KOPT-K1 (cell line): ENCODE measurements at regions not wholly inside any gene's neighbourhood (a gene's known extent, or its start where the extent isn't known, plus 50 kb on each side); places are given as distances from the start of the nearest gene placed in this dataset.

Experiments
- H3K27ac ChIP-seq: fragments of 200-600 bp; sonication (generic); 2 replicates; pipeline ENCODE4 v1.5.1; 2016; ENCODE audit warnings: antibody characterized with exemption, mild to moderate bottlenecking, low read depth, low read length; ENCODE audit not compliant: poor library complexity, severe bottlenecking
- H3K36me3 ChIP-seq: fragments of 200-600 bp; sonication (generic); 2 replicates; pipeline ENCODE4 v1.5.1; 2017; ENCODE audit warnings: antibody characterized with exemption, mild to moderate bottlenecking, low read length, moderate library complexity; ENCODE audit not compliant: insufficient read depth
- H3K9me3 ChIP-seq: fragments of 200-600 bp; sonication (generic); 2 replicates; pipeline ENCODE4 v1.5.1; 2017; ENCODE audit warnings: antibody characterized with exemption, low read length, mild to moderate bottlenecking; ENCODE audit not compliant: insufficient read depth, poor library complexity, severe bottlenecking

DNA sequence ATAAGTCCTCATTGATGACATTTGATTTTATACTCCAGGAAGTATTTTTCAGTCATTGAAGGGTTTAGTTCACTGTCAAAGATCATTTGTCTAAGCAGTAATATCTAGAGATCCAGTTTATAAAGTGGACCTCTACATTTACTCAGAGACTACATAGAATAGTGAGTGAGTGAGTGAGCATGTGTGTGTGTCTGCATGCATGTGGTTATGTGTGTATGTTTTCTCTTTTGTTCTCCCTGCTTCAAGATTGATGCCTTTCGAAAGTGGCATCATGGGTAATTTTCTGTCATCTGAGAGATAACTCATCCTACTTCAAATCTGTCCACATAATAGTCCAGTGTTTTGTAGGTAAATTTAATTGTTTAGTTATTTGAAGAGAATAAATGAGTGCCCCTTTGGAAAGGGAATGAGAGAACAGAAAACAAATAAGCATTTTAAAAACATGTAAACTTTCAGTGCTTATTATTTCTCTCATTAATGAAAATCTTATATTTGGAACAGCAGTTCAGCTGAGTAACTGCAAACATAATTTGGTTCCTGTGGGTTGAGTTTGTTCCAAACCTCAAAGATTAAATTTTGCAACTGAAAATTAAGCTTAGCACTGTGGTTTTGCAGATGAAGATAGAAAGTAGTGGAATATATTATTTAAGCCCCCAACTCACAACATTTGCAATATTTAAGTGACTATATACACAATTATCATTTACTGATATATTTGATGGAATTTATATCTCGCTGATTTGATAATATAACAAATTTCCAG, 1295.1 kb upstream of the C9orf72 start:
- Histone ChIP-seq H3K9me3 (no peaks in the 10 kb centered on the region), H3K36me3 (no peaks in the 10 kb centered on the region), H3K27ac (no peak overlapping the region)

DNA sequence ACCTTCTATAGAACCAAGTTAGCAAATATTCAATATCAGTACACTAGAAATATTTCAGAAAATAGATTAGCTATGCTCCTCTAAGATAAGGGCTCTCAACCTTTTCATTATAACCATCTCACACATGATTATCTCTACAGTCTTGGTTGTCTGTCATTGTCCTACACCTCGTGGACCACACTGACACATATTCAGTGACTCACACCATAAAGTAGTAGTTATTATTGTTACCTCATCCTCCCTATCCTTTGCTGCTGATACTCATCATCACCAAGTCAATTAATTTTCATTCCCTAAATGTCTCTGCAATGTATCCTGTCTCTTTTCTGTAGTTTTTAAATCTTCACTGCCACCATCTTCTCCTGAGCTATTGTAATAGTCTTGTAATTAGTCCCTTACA, 1309.2 kb upstream of the C9orf72 start:
- Histone ChIP-seq H3K36me3 (no peaks in the 10 kb centered on the region), H3K27ac (no peak overlapping the region), H3K9me3 (no peaks in the 10 kb centered on the region)

DNA sequence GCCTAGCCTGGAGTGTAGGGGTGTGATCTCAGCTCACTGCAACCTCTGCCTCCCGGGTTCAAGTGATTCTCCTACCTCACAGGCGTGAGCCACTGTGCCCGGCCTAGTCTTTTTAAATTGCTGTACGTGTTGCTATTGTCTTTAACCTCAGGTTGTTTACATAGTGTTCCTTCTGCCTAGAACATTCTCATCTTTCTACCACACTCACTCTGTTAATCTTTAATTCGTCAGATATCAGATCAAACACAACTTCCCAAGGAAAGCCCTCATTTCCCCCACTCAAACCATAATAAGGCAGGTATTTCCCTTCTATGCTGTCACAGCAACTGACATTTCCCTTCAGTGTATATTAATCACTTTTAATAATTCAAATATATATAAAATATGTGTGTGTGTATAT, 1310.0 kb upstream of the C9orf72 start:
- no peaks in the 10 kb centered on the region for H3K36me3 ChIP-seq
- H3K27ac ChIP-seq: no peak overlapping the region

DNA sequence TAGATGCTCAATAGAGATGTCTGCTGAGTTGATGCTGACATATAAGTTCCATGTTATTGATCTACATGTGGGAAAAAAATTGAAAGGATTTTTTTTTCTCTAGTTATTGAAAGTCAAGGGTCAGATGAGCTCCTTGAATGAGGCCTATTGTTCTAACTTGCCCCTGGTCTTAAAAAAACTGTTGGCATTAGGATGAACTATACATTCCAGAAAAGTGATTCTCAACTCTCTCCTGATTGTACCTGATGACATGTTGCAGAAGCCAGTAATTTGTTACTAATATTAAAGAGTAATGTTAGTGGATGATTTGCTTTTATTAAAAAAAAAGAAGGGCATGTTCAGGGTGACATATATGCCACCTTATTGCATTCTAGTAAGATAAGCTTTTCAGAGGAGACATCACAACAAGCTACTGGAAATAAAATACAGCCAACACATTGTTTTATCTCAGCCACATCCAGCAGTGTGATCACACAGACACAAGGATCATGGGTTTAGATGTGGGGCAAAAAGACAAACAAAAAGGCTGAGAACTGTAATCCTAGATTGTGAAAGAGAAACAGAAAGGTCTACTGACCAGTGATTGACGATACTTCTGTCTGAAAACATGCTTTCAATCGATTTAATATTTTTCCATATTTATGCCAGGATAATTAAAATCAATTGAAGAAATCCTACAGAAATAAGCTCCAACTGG, 1314.1 kb upstream of the C9orf72 start:
- no peak overlapping the region for H3K27ac ChIP-seq

More for the DNA sequence above, 1310.0 kb upstream of the C9orf72 start:
- no peaks in the 10 kb centered on the region for H3K9me3 ChIP-seq

DNA sequence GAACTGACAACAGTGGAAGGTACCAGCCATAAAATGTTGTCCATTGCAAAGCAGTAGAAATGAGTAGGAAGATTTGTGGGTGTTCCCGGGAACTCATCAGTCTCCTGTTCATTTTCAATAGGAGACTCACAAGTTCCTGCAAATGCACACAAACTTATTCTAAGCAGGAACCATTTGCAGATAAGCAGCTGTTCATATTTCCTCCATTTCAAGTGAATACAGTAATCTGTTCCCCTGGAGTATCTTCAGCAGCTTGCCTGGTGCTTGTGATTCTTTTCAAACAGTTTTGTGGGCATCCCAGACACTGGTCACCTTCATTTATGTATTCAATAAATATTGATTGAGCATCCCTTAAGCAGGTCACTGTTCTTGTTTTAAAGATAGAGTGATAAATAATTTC, 1315.5 kb upstream of the C9orf72 start:
- no peak overlapping the region for H3K27ac ChIP-seq
- no peaks in the 10 kb centered on the region for H3K36me3 ChIP-seq
- H3K9me3 ChIP-seq: no peaks in the 10 kb centered on the region

More for the DNA sequence above, 1314.1 kb upstream of the C9orf72 start:
- no peaks in the 10 kb centered on the region for H3K9me3 ChIP-seq
- no peaks in the 10 kb centered on the region for H3K36me3 ChIP-seq

DNA sequence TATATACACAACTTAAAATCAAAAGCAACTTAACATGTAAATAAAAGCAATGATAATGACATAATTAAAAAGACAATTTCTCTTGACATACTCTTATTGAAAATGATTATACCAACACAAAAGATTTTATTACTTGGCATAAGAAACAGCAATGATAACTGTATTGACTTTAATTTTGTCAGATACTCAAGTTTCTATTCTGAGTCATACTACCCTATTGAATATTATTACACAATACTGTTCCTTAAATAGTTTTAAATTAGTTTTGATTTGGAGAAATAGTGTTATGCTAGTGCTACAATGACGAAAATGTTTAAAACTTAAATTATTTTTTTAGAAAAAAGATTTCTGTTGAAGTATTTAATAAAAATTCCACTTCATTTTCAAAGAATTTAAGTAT, 1319.3 kb upstream of the C9orf72 start:
- H3K27ac ChIP-seq: no peak overlapping the region
- no peaks in the 10 kb centered on the region for H3K9me3 ChIP-seq
- no peaks in the 10 kb centered on the region for H3K36me3 ChIP-seq

DNA sequence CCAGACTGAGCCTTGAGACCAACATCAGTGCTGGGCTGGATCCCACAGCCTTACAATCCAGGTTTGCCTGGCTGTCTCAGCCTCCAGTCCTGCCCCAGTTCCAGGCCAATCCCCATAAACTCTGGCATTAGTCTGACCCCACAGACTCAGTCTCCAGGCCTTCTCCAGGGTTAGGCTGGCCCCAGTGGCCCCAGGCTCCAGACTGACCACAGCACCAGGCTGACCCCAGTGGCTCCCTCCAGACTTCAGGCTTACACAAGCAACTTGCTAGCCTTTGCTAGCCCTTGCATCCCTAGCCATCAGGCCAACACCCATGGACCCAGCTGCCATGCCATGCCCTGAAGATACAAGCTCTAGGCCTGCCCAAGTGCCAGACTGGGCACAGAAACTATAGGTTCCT, 1326.0 kb upstream of the C9orf72 start:
- H3K36me3 ChIP-seq: no peaks in the 10 kb centered on the region
- H3K27ac ChIP-seq: no peak overlapping the region
- no peaks in the 10 kb centered on the region for H3K9me3 ChIP-seq

DNA sequence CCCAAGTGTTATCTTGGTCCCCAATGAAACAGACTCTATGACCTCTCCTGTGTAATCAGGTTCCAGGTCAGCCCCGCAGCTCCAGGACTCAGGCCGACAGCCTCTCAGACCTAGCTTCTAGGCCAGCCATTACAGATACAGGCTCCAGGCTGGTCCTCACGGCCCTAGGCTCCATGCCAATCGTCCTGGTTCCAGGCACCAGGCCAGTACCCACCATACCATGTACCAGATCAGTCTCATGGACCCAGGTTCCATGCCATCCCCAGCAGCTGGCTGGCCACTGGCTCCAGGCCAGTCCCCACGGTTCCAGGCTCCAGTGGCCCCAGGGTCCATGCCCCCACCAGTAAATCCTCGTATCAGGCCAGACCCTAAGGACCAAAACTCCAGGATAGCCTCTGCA, 1326.6 kb upstream of the C9orf72 start:
- no peak overlapping the region for H3K27ac ChIP-seq
- H3K9me3 ChIP-seq: no peaks in the 10 kb centered on the region
- no peaks in the 10 kb centered on the region for H3K36me3 ChIP-seq

DNA sequence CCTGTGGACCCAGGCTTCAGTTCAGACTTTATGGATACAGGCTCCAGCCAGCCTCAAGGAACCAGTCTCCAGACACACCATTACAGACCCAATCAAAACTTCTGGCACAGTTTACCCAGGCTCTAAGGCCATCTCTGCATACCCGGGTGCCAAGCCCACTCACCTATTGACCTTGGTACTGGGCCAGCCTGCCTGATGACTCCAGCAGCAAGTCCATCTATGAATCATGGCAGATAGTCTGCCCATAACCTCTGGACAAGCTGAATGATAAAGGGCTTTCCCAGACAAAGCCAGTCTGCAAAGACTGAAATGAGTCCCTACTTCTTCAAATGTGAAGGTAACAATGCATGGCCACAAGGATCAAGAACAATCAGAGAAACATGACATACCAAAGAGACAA, 1327.1 kb upstream of the C9orf72 start:
- Histone ChIP-seq H3K9me3 (no peaks in the 10 kb centered on the region), H3K27ac (no peak overlapping the region), H3K36me3 (no peaks in the 10 kb centered on the region)

DNA sequence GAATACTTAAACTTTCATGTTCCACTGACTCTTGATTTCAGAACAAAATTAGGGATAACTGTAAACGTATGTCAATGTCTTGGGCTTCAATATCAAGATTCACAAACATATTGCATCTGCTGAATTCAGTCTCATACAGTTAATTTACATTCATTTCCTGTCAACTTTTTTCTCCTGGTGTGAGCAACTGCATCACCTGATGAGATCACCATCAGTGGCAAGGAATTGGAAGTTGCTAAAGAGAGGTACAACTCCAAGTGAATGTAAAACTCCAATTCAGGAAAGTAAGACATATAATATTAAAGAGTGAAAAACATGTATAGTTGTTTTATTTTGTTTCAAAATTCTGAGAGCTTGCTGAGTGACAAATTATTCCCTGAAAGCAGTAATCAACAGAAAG, 1336.2 kb upstream of the C9orf72 start:
- H3K36me3 ChIP-seq: no peaks in the 10 kb centered on the region
- H3K9me3 ChIP-seq: no peaks in the 10 kb centered on the region
- H3K27ac ChIP-seq: no peak overlapping the region

DNA sequence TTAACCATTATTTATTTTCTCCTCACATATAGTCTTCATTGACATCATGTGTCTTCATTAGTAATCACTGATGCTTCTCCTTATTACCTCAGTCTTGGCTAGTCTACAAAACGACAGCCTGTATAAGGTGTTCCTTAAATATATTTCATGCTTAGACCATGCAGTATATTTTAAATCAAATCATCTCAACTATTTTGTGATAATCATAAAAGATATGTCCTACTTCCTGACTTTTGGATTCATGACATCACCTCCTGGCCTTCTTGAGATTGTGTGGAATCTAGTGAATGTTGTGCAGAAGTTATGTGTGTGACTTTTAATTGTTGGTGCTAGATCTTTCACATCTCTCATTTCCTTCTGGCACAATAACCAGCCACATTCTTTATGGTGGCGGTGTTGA, 1339.3 kb upstream of the C9orf72 start:
- H3K9me3 ChIP-seq: no peaks in the 10 kb centered on the region
- no peak overlapping the region for H3K27ac ChIP-seq
- H3K36me3 ChIP-seq: no peaks in the 10 kb centered on the region

DNA sequence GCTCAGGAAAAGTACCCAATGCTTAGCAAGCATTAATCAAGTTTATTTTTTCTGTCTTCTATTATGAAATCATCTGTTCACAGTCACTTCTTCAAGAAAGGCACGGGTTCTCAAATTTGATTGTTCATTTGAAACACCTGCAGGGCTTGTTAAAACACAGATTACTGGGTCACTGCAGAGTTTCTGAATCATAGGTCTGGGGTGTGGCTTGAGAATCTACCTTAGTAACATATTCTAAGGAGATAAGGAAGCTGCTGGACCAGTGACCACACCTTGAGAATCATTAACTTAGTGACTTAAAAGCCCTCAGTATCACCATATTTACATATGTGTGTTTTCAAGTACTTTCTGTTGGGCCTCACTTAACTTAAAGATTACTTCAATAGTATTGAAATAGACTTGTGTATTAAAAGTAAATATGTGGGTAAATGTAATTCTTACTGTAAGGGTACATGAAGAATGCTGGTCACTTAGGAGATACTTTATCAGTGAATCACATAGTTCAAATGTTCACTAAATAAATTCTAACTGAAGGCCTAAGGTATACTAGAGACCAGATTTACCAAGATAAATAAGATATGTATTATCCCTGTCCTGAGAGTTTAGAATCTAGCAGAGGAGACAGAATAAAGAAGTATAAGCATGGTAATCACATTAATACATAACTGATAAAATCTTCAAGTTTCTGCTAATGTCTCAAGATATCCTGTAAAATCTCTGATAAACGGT, 1342.1 kb upstream of the C9orf72 start:
- Histone ChIP-seq H3K9me3 (no peaks in the 10 kb centered on the region), H3K36me3 (no peaks in the 10 kb centered on the region), H3K27ac (no peak overlapping the region)

DNA sequence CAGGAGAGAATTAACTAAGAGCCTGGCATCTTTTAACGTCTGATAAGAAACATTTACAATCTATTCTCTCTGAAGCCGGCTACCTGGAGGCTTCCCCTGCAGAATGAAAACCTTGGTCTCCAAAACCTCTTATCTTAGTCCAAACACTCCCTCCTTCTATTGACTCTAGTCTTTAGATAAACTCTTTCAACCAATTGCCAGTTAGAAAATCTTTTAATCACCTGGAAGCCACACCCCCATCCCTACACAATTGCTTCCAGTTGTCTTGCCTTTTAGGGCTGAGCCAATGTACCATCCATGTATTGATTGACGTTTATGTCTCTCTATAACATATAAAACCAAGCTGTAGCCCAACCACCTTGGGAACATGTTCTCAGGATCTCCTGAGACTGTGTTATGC, 1343.1 kb upstream of the C9orf72 start:
- Histone ChIP-seq H3K9me3 (no peaks in the 10 kb centered on the region), H3K36me3 (no peaks in the 10 kb centered on the region), H3K27ac (no peak overlapping the region)

DNA sequence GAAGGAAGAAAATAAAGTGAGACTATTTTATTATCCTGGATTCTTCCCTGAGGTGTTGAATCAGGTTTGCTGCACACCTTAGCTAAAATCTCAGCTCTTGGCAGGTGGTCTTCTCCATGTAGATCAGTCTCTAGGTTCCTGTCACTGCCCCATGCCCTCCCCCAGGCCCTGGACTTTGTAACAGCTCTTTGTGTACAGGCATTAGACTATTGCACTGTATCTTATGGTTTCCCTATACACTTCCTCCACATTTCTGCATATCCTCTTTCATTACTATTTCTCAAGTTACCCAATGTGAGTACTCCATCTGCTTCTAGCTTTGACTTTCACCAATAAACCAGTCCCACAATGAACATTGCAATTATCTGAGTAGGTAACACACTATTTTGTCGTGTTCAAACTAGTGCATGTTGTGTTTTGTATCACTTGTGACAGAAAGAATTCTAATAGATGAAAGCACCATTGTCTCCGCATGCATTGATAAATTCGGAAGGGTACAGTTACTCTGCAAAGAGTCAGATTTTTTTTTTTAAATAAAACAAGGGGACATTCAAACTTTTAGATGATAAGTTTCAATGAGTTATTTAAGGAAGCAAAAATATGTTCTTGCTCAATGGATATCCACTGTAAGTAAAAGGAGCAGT, 1348.7 kb upstream of the C9orf72 start:
- Histone ChIP-seq H3K9me3 (no peaks in the 10 kb centered on the region), H3K27ac (no peak overlapping the region), H3K36me3 (no peaks in the 10 kb centered on the region)

DNA sequence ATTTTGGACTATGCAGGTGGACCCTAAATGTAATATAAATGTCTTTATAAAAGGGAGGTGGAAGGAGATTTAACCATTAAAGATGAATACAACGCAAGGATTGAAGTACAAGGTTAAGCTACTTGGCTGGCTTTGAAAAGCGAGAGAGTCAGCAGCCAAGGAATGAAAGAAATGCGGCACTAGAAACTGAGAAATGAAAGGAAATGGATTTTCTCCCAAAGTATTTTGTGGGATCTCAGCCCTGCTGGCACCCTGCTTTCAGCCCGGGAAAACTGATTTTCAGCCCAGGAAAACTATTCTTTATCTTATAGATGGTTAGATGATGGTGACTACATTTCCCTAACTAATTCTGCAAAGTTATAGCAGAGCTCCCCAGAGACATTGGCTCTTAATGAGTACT, 1349.6 kb upstream of the C9orf72 start:
- no peaks in the 10 kb centered on the region for H3K36me3 ChIP-seq
- H3K9me3 ChIP-seq: no peaks in the 10 kb centered on the region
- H3K27ac ChIP-seq: no peak overlapping the region
